H1 (cell line): ENCODE measurements at regions not wholly inside any gene's neighbourhood (a gene's known extent, or its start where the extent isn't known, plus 50 kb on each side); places are given as distances from the start of the nearest gene placed in this dataset.
A peak's percentile ranks its signal among the peaks of the same experiment; 100 is the strongest.

Experiments used
- CTCF ChIA-PET: fragments of 300-600 bp; sonication (Branson Sonifier 250); formaldehyde crosslinking; loops from one replicate; lab custom pipeline; 2021; ENCODE audit not compliant: partially characterized antibody; lab: Charles Lee
- POLR2A ChIA-PET: fragments of 300-600 bp; sonication (Branson Sonifier 250); formaldehyde crosslinking; loops from one replicate; lab custom pipeline; 2021; ENCODE audit warnings: inconsistent platforms; ENCODE audit not compliant: partially characterized antibody; lab: Charles Lee
- DNase-seq, 2 experiments: peaks; one replicate each; pipeline versions ENCODE4 v3.0.0 to v3.0.0-alpha.2; 2010 to 2022; ENCODE audit warnings: low spot score in 2 of 2, low read depth in 1 of 2, mixed read lengths in 1 of 2
- FAIRE-seq: peaks from 2 replicates; lab custom pipeline; 2011; peaks lifted over from hg19 to GRCh38; lab: Jason Lieb, UNC
- H2AFZ ChIP-seq: 2 replicates; pipeline ENCODE4 v1.8.1; 2012; ENCODE audit warnings: low read length, inconsistent platforms
- H2AK5ac ChIP-seq: 2 replicates; pipeline ENCODE4 v1.6.1; 2013; ENCODE audit warnings: low read depth, low read length
- H2BK120ac ChIP-seq: replicated peaks from 2 replicates; pipeline ENCODE3; 2013; ENCODE audit warnings: low read depth, low read length, inconsistent platforms
- H2BK12ac ChIP-seq: 2 replicates; pipeline ENCODE4 v1.6.1; 2013; ENCODE audit warnings: low read depth, low read length
- H2BK15ac ChIP-seq: 2 replicates; pipeline ENCODE4 v1.6.1; 2013; ENCODE audit warnings: low read length
- H2BK20ac ChIP-seq: 2 replicates; pipeline ENCODE4 v1.6.1; 2013; ENCODE audit warnings: low read length
- H2BK5ac ChIP-seq: 2 replicates; pipeline ENCODE4 v1.6.1; 2013; ENCODE audit warnings: low read depth, low read length
- H3K14ac ChIP-seq: 2 replicates; pipeline ENCODE4 v1.6.1; 2013; ENCODE audit warnings: inconsistent platforms; ENCODE audit not compliant: insufficient read length
- H3K18ac ChIP-seq: 2 replicates; pipeline ENCODE4 v1.6.1; 2013; ENCODE audit warnings: low read length; ENCODE audit errors: extremely low read depth
- H3K23ac ChIP-seq: 2 replicates; pipeline ENCODE4 v1.6.1; 2013; ENCODE audit warnings: inconsistent platforms; ENCODE audit not compliant: insufficient read length
- H3K23me2 ChIP-seq: 2 replicates; pipeline ENCODE4 v1.6.1; 2013; ENCODE audit warnings: low read depth, low read length
- H3K27ac ChIP-seq: 2 replicates; pipeline ENCODE4 v1.6.1; 2011; ENCODE audit warnings: low read depth, low read length, inconsistent platforms
- H3K27me3 ChIP-seq, 4 experiments: replicated peaks in 1 of 4; 1 replicate in 1 of 4; 2 replicates in 3 of 4; pipeline versions ENCODE4 v1.6.1 to v1.8.1; 2011 to 2013; ENCODE audit warnings: low read length in 3 of 4, mild to moderate bottlenecking in 3 of 4, inconsistent platforms in 2 of 4, mixed read lengths in 2 of 4, moderate library complexity in 1 of 4; ENCODE audit not compliant: control insufficient read depth in 3 of 4, insufficient read depth in 3 of 4; ENCODE audit errors: extremely low read depth in 1 of 4
- H3K36me3 ChIP-seq, 4 experiments: 2 replicates each; pipeline versions ENCODE4 v1.6.1 to v1.8.1; 2011 to 2013; ENCODE audit warnings: mild to moderate bottlenecking in 4 of 4, low read length in 3 of 4, moderate library complexity in 2 of 4, control low read depth in 1 of 4, inconsistent platforms in 1 of 4; ENCODE audit not compliant: insufficient read depth in 4 of 4, control insufficient read depth in 2 of 4
- H3K4ac ChIP-seq: replicated peaks from 2 replicates; pipeline ENCODE3; 2013; ENCODE audit warnings: low read length, low read depth, mixed read lengths, inconsistent platforms; ENCODE audit not compliant: insufficient read length
- H3K4me1 ChIP-seq, 4 experiments: replicated peaks in 1 of 4; 1 replicate in 1 of 4; 2 replicates in 3 of 4; pipeline versions ENCODE4 v1.6.1 to v1.8.1; 2011 to 2013; ENCODE audit warnings: low read length in 3 of 4, inconsistent platforms in 2 of 4, mixed read lengths in 1 of 4; ENCODE audit not compliant: insufficient read depth in 4 of 4, control insufficient read depth in 3 of 4
- H3K4me2 ChIP-seq, 2 experiments: 2 replicates each; pipeline versions ENCODE4 v1.6.1 to v1.8.1; 2011 to 2013; ENCODE audit warnings: low read depth in 2 of 2, low read length in 2 of 2, control low read depth in 1 of 2, inconsistent platforms in 1 of 2, mild to moderate bottlenecking in 1 of 2; ENCODE audit not compliant: insufficient read depth in 1 of 2
- H3K4me3 ChIP-seq, 4 experiments: fragments of 200-600, 300-600 bp in 1 of 4; sonication (generic), shearing (Covaris generic), sonication (Bioruptor Twin) in 1 of 4; 2 replicates each; pipeline versions ENCODE4 v1.5.1 to v1.8.1; 2011 to 2016; ENCODE audit warnings: low read length in 4 of 4, low read depth in 3 of 4, control low read depth in 2 of 4, inconsistent platforms in 2 of 4, mild to moderate bottlenecking in 2 of 4, mixed read lengths in 1 of 4, moderate library complexity in 1 of 4; ENCODE audit not compliant: insufficient read depth in 2 of 4; ENCODE audit errors: extremely low read depth in 1 of 4
- H3K56ac ChIP-seq: replicated peaks from 2 replicates; pipeline ENCODE3; 2013; ENCODE audit warnings: low read depth, mild to moderate bottlenecking, mixed read lengths, low read length, inconsistent platforms; ENCODE audit not compliant: insufficient read length
- H3K79me1 ChIP-seq: 2 replicates; pipeline ENCODE4 v1.6.1; 2013; ENCODE audit warnings: low read depth, low read length, control low read depth
- H3K79me2 ChIP-seq, 2 experiments: 2 replicates each; pipeline versions ENCODE4 v1.6.1 to v1.8.1; 2012 to 2013; ENCODE audit warnings: low read length in 2 of 2, mild to moderate bottlenecking in 2 of 2, inconsistent platforms in 1 of 2; ENCODE audit not compliant: insufficient read depth in 2 of 2, control insufficient read depth in 1 of 2
- H3K9ac ChIP-seq, 4 experiments: replicated peaks in 1 of 4; 1 replicate in 1 of 4; 2 replicates in 3 of 4; pipeline versions ENCODE4 v1.6.1 to v1.8.1; 2011 to 2013; ENCODE audit warnings: low read depth in 3 of 4, low read length in 3 of 4, control low read depth in 2 of 4, mild to moderate bottlenecking in 2 of 4, moderate library complexity in 2 of 4, inconsistent platforms in 1 of 4; ENCODE audit errors: extremely low read depth in 1 of 4
- H3K9me3 ChIP-seq, 2 experiments: 2 replicates each; pipeline versions ENCODE4 v1.6.1 to v1.8.1; 2012 to 2013; ENCODE audit warnings: mild to moderate bottlenecking in 2 of 2, moderate library complexity in 2 of 2, control low read depth in 1 of 2, inconsistent platforms in 1 of 2, low read depth in 1 of 2, low read length in 1 of 2, mixed read lengths in 1 of 2; ENCODE audit not compliant: insufficient read depth in 2 of 2
- H4K20me1 ChIP-seq, 2 experiments: replicated peaks in 1 of 2; 2 replicates each; pipeline versions ENCODE3 to v1.8.1; 2011 to 2013; ENCODE audit warnings: inconsistent platforms in 2 of 2, low read length in 2 of 2, mild to moderate bottlenecking in 1 of 2; ENCODE audit not compliant: insufficient read depth in 2 of 2, control insufficient read depth in 1 of 2
- H4K5ac ChIP-seq: 2 replicates; pipeline ENCODE4 v1.6.1; 2013; ENCODE audit warnings: low read length, low read depth, mixed read lengths, inconsistent platforms; ENCODE audit not compliant: insufficient read length
- H4K8ac ChIP-seq: 2 replicates; pipeline ENCODE4 v1.8.0; 2013; ENCODE audit warnings: mild to moderate bottlenecking, moderate library complexity, low read length, inconsistent platforms; ENCODE audit not compliant: insufficient read depth; ENCODE audit errors: extremely low read depth
- H4K91ac ChIP-seq: replicated peaks from 2 replicates; pipeline ENCODE3; 2013; ENCODE audit warnings: low read length, mixed read lengths, inconsistent platforms; ENCODE audit not compliant: insufficient read length
- BCL11A ChIP-seq, 2 experiments: IDR thresholded peaks; one replicate each; pipeline ENCODE4 v1.6.1; 2011; ENCODE audit warnings: low read depth in 2 of 2, low read length in 2 of 2, mild to moderate bottlenecking in 2 of 2
- CTCF ChIP-seq, 3 experiments: IDR thresholded peaks; 1 replicate in 2 of 3; 2 replicates in 1 of 3; pipeline versions ENCODE4 v1.5.1 to v1.6.1; 2011; ENCODE audit warnings: low read length in 3 of 3, mild to moderate bottlenecking in 3 of 3, inconsistent platforms in 2 of 3, low read depth in 1 of 3, moderate library complexity in 1 of 3; ENCODE audit not compliant: insufficient read depth in 1 of 3; ENCODE audit errors: control extremely low read depth in 1 of 3
- EGR1 ChIP-seq: IDR thresholded peaks from 2 replicates; pipeline ENCODE4 v1.6.1; 2011; ENCODE audit warnings: low read depth, low read length, borderline replicate concordance
- HDAC2 ChIP-seq, 2 experiments: fragments of 300-600 bp in 1 of 2; sonication (generic) in 1 of 2; IDR thresholded peaks; 2 replicates each; pipeline ENCODE4 v1.6.1; 2011 to 2012; ENCODE audit warnings: low read depth in 2 of 2, low read length in 2 of 2, mild to moderate bottlenecking in 2 of 2, moderate library complexity in 2 of 2, borderline replicate concordance in 1 of 2, inconsistent platforms in 1 of 2
- PHF8 ChIP-seq: fragments of 200-600 bp; sonication (generic); conservative IDR thresholded peaks from 2 replicates; pipeline ENCODE4 v1.7.1; 2012; ENCODE audit warnings: low read depth, mild to moderate bottlenecking, inconsistent platforms, low read length, moderate library complexity
- POLR2A ChIP-seq, 2 experiments: IDR thresholded peaks; 1 replicate in 1 of 2; 2 replicates in 1 of 2; pipeline ENCODE4 v1.6.1; 2011; ENCODE audit warnings: low read depth in 2 of 2, low read length in 2 of 2, mild to moderate bottlenecking in 2 of 2; ENCODE audit errors: control extremely low read depth in 1 of 2
- RFX5 ChIP-seq: IDR thresholded peaks from 2 replicates; pipeline ENCODE4 v1.6.1; 2011; ENCODE audit warnings: low read depth, low read length, improper control_type of control experiment, borderline replicate concordance
- SAP30 ChIP-seq: fragments of 300-600 bp; sonication (generic); IDR thresholded peaks from 2 replicates; pipeline ENCODE4 v1.7.1; 2012; ENCODE audit warnings: low read length, moderate library complexity, mild to moderate bottlenecking, inconsistent platforms; ENCODE audit not compliant: insufficient read depth, insufficient replicate concordance
- SUZ12 ChIP-seq: fragments of 200-600 bp; sonication (generic); IDR thresholded peaks from 2 replicates; pipeline ENCODE4 v1.6.1; 2012; ENCODE audit warnings: mild to moderate bottlenecking, inconsistent platforms, low read length, moderate library complexity, mixed read lengths
- USF2 ChIP-seq: IDR thresholded peaks from 2 replicates; pipeline ENCODE4 v1.6.1; 2011; ENCODE audit warnings: low read length, improper control_type of control experiment
- WGBS, 2 experiments: shearing (Covaris generic) in 1 of 2; methylation state at CpG; one replicate each; pipeline versions ENCODE4 v1.1.6 to v1.1.7; 2013 to 2015; ENCODE audit warnings: low lambda C conversion rate in 2 of 2, mixed read lengths in 2 of 2, inconsistent platforms in 1 of 2, low coverage in 1 of 2, missing lambda C conversion rate in 1 of 2; ENCODE audit not compliant: insufficient replicate concordance in 2 of 2, insufficient coverage in 1 of 2, insufficient read length in 1 of 2; ENCODE audit errors: extremely low coverage in 1 of 2, missing lambda C conversion rate in 1 of 2; 5-methylcytosine and 5-hydroxymethylcytosine counted together

- Histone ChIP-seq H2AFZ (no peak overlapping the region), H3K9me3 (peaks cover 5 to 12% of the 10 kb centered on the region in 2 experiments), H3K4me2 (no peak overlapping the region), H2BK15ac (no peak overlapping the region), H4K5ac (no peak overlapping the region), H4K91ac (no peak overlapping the region), H3K23me2 (no peaks in the 10 kb centered on the region), H3K79me2 (no peaks in the 10 kb centered on the region), H2BK20ac (no peak overlapping the region), H4K20me1 (no peaks in the 10 kb centered on the region), H4K8ac (peak overlapping the region; percentile 12; the same call in 1 of the 2 replicates), H3K23ac (no peak overlapping the region), H3K27ac (no peak overlapping the region), H2BK5ac (no peak overlapping the region), H3K56ac (no peak overlapping the region), H3K4me1 (0 out of 7 replicates have a peak, but pooled peaks cover 0 to 3% (median 0%) of the 10 kb centered on the region in 4 experiments), H3K9ac (no peak overlapping the region), H3K4me3 (no peak overlapping the region), H3K14ac (no peak overlapping the region), H2AK5ac (no peak overlapping the region), H2BK120ac (no peak overlapping the region), H3K18ac (no peak overlapping the region), H3K79me1 (no peaks in the 10 kb centered on the region), H2BK12ac (no peak overlapping the region), H3K36me3 (no peaks in the 10 kb centered on the region; a peak in 1 of 8 replicates), H3K27me3 (no peaks in the 10 kb centered on the region), H3K4ac (no peak overlapping the region)
- DNase-seq (no peak), FAIRE-seq (no peak)
- CTCF ChIA-PET, result interaction anchor here (0.7 to 1.0 kb wide), 3 partner anchors 50 to 164 kb away, joined by 3 read pairs; no protein-coding TSS in a partner anchor
- 86% methylated on average over 4 of the region's 4 CpGs; no CpG with 5 or more reads in 1 of the 2 experiments for WGBS, 2 experiments
- POLR2A ChIA-PET, result no interaction called here
- TF ChIP-seq POLR2A (IDR thresholded peaks at IDR 0.05; ENCODE audit: control extremely low read depth in 1 of 2, low read depth in 2 of 2, low read length in 2 of 2), result no peak
- TF ChIP-seq USF2, result no peak
- TF ChIP-seq SUZ12, result no peak
- no peak for TF ChIP-seq CTCF (IDR thresholded peaks at IDR 0.05; ENCODE audit: control extremely low read depth in 1 of 3, insufficient read depth in 1 of 3, low read depth in 1 of 3, low read length in 3 of 3)
- TF ChIP-seq SAP30, result no peak
- no peak for TF ChIP-seq PHF8
- TF ChIP-seq BCL11A (IDR thresholded peaks at IDR 0.05; ENCODE audit: low read depth in 2 of 2, low read length in 2 of 2), result no peak
- no peak for TF ChIP-seq RFX5
- no peak for TF ChIP-seq EGR1
- TF ChIP-seq HDAC2 (IDR thresholded peaks at IDR 0.05; ENCODE audit: borderline replicate concordance in 1 of 2, low read depth in 2 of 2, low read length in 2 of 2), result no peak
Measured at GRCh38 chr10:47156873-47157272, 143.1 kb upstream of the GDF10 start.
